HG03159 (cell line): ENCODE measurements at regions not wholly inside any gene's neighbourhood (a gene's known extent, or its start where the extent isn't known, plus 50 kb on each side); places are given as distances from the start of the nearest gene placed in this dataset.

ENCODE experiments used
- ATAC-seq: cut with Tn5 transposase; IDR thresholded peaks from one replicate; pipeline ENCODE4 v1.9.1; 2021; ENCODE audit warnings: mild to moderate bottlenecking, moderate library complexity; ENCODE audit not compliant: unreplicated experiment

DNA sequence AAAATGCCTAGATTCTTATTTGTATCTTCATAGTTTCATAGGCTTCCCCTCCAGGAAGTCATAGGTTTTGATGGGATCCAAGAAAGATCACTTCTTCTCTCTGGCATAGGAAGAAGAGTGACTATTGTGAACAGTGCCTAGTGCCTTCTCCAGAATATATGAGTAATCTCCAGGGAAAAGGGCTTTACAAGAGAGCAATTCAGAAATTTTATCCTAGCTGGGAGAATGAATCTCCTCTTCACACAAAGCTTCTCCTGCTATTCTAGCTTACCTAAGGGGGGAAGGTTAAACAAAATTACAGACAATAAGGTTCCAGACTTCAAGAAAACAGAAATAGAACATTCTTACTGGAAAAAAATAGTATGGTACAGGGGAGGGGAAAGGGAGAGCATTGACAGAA, 1193.3 kb upstream of the CDH6 start:
- ATAC-seq, result no peak

DNA sequence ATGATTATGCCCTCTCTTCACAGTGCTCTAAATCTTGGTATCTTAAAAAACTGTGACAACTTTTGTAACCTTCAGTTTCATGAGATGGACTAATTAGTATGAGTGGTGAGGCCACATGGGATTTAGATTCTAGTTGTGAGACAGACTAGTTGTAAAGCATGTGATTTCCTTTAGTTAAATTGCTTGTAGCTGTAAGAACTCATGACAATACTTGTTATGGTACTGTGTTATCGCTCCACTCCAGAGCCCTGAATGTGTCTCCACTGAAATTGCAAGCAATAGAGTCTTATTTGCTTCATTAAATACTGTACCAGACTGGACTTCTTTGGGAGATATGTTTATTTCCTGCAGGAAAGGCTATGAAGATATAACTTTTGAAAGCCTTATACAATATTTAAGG, 1198.3 kb upstream of the CDH6 start:
- ATAC-seq, result no peak

DNA sequence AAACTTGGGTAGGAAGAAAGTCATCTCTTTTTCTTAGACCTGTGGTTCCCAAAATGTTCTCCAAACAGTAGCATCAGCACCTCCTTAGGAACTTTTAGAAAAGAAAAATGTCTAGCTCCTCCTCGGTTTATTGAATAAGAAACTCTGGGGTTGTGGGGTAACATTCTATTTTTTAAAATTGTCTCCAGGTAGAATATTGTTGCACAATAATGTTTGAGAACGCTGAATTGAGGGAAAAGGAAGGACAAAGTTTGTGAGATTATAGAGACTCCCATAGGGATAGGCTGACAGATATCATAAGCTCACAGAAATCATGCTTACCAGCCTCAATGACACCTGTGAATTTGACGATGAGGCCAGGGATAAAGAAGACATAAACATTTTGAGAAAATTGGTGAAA, 1199.0 kb upstream of the CDH6 start:
- no peak for ATAC-seq

DNA sequence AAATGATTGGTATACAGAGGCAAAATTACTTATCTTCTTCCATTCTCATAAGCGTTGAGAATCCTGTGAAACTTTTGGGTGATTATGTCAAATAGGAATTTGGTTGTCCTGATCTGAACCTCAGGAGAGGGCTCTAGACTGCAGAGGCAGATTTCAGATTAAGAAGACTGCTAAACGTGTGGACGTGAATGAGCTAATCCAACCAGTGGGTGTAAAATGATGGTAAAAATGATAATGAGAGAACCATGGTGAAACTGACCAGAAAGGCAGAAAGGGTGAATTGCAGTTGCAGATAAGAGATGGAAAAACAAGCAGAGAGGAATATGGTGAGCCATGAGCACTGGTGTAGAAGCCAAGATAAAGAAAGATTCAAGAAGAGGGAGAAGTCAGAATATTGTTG, 1200.2 kb upstream of the CDH6 start:
- ATAC-seq, result no peak

DNA sequence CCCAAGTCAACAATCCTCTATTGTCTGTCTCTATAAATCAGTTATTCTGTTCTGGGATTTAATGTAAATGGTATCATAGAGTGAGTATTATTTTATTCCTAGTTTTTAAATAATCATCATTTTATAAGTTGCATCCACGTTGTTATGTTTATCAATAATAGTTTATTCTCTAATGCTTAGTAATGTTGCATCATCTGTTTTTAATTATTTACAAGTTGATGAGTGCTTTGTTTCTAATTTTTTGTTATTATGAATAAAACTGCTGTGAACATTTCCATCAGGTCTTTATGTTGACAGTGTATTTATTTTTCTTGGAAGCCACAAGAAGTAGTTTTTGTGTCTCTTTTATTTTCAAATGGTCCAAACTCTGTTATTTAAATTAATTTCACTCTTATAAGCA, 1201.2 kb upstream of the CDH6 start:
- no peak for ATAC-seq

DNA sequence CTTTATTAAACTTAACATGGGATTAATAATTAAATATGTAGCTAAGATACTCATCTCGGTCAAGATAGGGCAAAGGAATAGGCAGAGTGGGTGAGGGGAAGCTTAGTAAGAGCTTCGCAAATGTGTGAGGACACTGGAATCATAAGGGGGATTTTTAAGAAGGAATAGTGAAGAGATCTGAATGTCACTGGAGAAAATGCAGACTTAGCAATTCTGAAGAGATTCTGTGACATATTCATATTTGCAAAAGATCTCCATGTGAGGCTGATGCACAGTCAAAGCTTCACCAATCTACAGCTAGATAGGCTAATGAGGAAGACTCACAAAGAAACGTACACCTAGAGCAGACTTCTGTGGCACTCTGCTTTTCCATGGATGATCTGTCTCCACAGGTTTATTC, 1202.8 kb upstream of the CDH6 start:
- ATAC-seq, result no peak

DNA sequence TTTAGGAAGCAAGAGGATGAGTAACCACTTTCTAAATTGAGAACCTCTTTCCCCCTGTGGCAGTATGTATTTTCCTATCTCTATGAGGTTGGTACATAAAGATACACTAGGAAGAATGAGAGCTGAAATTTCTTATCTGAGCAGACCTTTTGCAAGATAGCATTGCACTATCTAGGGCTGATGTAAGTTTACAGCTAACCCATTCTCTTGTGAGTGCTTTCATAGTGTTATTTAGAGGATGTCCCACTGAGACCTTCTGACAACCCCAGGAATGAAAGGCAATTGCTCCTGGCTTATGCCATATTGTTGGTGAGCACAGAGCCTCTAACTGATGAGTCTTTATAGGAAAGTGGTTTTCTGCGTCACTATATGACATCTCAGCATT, 1209.3 kb upstream of the CDH6 start:
- ATAC-seq, result no peak

DNA sequence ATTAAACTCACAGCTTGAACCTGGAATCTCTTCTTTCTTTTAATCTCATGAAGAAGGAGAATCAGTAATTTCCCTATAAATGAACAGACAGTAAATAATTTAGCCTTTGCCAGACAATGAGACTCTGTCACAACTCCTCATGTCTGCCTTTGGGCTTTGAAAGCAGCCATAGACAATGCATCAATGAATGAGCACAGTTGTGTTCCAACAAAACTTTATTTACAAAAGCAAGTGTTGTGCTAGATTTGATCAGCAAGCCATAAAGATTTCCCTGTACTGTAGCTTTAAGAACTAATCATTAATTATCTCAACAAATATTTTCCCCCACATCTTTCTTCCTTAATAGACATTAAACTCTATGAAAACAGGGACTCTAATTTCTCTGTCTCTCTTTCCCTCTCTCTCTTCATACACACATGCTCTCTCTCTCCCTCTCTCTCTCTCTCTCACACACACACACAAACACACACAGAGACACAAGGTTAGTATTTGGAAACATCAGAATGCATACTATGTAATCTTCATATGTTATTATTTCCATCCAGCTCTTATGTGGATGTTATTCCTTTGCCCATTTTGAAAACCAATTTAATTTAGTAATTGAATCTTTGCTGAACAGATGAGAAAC, 1209.8 kb upstream of the CDH6 start:
- ATAC-seq, result no peak

DNA sequence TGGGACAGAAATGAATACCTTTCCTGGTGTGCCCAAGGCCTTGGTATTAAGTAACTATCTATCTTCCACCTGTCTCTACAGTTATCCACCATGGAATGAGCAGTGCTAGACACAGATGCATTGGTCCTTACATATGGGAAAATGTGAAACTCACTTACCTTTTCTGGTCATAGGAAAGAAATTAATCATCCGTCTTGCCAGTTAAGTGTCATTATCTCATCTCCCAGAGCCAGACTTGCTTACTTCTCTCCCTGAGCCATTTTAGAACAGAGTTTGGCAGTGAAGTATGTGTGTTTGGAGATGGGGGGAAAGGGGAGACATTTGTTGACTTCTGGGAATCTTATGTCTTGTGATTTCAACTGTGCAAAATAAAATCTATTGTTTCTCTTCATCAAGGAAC, 1211.0 kb upstream of the CDH6 start:
- ATAC-seq, result no peak

DNA sequence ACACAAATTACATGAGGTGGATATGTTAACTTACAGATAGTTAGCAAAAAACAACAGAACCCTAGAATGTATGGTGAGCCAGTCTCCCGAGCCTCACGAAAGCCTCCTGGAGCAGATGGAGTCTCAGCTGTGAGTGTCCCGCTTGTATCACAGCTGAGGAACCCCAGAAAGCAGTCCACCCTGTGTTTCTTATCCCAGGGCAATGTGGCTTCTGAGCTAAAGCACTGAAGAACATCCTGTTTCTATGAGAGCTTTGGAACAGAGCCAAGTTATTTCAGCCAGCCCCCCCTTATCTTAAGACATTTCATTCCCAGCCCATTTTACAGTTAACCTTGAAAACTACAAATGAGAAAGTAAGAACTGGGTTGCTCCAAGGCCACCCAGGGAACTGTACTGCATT, 1220.9 kb upstream of the CDH6 start:
- no peak for ATAC-seq

DNA sequence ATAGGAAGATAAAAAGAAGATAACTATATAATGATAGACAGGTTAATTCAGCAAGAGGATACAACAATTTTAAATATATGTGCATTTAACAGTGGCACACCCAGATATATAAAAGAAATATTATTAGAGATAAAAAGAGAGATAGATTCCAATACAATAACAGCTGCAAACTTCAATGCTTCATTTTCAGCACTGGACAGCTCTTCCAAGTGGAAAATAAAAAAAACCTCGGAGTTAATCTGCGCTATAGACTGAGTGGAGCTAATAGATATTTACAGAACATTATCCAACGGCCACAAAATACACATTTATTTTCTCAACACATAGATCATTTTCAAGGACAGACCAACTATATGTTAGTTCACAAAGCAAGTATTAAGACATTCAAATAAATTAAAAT, 1229.5 kb upstream of the CDH6 start:
- no peak for ATAC-seq

DNA sequence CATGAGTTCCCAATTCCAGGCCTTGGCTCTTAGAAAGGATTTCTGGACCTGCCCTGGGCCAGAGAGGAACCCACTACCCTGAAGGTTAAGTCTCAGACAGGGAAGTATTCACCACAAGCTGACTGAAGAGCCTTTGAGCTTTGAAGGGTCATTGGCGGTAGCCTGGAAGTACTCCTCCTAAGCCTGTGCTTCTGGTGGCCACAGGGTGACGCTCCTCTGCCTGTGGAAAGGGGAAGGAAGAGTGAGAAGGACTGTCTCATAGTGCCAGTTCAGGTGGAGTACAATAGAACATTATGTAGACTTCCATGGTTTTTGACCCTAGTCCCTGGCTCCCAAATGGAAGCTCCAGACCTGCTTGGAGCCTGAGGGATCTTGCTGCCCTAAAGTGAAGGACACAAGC, 1233.2 kb upstream of the CDH6 start:
- no peak for ATAC-seq

DNA sequence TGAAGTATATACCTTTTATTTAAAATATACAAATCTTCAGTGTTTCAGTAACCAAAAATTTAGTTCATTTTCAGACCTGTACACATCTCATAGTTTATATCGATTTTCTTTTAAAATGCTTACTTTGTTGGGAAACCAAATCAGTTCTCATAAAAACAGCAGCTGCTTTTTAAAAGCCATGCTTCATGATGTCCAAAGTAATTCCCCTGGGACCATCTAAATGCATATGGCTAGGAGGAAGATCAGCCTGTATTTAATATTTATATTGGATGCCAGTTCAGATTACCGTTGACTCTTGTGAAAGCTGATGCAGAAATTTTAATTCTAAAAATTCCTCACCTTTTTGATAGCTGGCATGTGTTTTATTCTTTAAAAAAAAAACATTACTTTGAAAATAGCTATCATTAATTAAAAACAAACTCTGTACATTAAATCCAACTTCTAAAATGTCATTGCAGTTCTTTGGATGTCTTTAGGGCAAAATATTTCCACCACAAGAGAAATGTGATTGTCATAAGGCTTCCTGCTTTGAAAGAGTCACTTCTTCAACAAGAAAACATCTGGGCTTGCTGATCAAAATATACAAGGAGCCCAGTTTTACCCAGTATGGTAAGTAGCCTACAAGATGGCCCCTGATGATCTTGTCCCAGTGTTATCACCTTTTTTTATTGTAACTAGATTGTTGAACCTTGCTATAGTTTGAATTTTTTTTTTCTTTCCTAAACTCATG, 1242.9 kb upstream of the CDH6 start:
- no peak for ATAC-seq

DNA sequence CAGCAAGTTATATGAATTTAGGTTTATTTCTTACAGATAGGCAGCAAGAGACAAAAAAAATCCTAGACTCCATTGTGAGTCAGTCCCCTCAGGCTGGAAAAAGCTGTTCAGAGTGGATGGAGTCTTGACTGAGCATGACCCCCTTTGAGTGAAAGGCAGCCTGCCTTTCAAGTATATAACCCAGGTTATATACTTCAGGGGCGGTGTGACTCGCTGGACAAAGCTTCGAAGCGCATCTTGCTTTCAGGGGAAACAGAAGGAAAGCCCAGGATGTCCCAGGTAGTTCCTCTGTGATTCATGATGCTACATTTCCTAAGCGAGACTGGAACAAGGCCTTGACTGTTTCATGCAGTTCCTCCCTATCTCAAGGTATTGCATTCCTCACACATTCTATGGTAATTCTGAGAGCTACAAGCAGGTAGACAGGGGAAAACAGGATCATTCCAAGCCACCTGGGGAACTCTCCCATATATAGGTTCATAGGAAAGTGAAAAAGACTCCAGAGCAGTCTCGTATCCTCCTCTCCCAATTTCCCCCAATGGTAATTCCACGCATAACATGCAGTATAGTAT, 1244.1 kb upstream of the CDH6 start:
- ATAC-seq, result no peak

DNA sequence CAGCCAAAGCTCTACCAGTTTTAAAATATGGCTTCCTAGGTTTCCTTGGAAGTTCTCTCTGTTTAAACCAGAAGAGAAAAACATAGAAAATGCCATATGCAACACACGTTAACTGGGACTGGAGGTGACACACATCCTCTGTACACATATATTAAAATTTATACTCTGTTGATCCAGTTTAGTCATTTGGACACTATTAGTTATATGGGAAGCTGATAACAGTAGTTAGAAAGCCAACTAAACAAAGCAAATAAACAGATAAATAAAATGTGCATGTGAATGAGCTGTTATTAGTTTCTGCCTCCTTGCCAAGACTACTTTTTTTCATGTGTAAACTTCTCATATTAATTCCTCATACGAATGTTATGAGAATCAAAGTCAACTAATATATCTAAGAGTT, 1249.2 kb upstream of the CDH6 start:
- no peak for ATAC-seq

DNA sequence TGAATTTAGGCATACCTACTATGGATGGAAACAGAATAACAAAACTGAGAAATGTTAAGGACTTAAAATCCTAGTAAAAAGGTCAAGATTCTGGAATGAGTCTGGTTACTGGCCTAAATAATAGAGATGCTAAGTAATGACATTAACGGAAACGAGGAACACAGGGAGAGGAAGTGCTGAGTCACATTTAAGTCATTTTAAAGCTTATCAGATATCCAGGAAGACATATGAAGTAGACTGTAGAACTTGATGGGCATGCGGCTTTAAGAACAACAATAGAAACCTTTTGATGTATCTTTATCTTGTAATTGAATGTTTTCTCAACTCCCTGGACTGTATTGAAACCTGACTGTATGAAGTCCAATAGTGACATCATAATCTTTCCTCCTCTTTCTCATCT, 1251.4 kb upstream of the CDH6 start:
- ATAC-seq, result no peak

DNA sequence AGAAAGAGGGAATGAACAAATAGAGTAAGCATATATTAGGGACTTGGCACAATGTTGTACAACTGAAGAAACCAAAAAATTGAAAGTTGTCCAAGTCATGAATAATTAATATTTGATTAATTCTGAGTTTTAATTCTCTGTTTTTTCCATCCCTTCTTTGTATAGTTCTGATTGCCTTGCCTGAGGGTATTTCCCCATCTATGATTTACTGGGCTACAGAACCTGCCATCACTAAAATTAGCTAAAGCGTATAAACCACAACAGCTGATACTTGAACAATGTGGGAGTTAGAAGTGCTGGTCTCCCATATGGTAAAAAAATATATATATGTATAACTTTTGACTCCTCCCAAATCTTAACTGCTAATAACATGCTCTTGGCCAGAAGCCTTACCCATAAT, 1253.5 kb upstream of the CDH6 start:
- no peak for ATAC-seq

DNA sequence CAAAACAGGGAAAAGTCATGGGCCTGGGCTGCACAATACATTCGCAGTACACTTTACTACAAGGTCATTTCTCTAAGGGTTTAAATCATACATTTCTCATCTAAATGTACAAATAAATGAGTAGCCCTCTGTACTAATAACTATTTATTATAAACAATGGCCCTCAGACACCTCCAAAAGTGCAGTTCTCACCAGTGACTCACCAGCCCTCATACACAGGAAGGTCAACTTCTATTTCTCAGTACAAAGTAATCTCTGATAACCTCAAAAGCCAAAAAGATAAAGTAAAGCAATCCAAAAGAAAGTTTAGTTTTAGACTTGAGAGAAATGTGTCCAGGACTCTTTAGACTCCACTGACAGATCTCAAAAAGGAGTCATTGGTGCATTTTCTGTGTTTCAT, 1258.1 kb upstream of the CDH6 start:
- ATAC-seq, result no peak

DNA sequence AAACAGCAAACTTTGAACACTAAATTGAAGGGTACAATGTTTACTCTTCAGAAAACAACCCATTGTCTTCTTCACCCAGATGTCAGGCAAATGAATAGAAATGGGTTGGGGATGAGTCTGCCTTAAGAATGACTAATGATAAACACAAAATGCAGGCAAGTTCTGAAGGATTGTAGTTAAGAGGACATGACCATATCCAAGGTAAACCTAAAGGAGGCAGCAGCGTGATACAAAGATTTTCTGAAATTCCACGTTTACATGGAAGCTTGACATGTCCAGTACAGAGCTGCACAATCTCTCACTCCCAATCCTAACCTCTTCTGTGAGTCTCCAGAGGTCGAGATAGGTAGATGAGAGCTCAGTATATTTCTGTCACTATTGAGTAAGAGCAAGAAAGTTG, 1263.2 kb upstream of the CDH6 start:
- ATAC-seq, result no peak

DNA sequence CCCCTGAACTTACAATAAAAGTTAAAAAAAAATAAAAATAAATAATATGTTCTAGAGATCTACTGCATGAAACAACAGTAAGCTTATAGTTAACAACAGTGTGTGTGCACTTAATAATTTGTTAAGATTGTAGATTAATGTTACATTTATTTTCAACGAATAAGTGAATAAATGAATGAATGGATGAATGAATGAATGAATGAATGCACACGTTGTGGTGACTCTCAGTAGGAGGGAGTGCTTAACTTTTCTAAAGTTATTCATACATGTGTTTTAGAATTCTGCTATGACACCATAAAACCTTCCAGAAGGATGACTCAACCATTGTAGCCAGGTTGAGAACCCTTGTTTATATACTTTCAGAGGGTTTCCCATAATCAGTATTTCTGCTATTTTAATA, 1269.4 kb upstream of the CDH6 start:
- ATAC-seq, result no peak

DNA sequence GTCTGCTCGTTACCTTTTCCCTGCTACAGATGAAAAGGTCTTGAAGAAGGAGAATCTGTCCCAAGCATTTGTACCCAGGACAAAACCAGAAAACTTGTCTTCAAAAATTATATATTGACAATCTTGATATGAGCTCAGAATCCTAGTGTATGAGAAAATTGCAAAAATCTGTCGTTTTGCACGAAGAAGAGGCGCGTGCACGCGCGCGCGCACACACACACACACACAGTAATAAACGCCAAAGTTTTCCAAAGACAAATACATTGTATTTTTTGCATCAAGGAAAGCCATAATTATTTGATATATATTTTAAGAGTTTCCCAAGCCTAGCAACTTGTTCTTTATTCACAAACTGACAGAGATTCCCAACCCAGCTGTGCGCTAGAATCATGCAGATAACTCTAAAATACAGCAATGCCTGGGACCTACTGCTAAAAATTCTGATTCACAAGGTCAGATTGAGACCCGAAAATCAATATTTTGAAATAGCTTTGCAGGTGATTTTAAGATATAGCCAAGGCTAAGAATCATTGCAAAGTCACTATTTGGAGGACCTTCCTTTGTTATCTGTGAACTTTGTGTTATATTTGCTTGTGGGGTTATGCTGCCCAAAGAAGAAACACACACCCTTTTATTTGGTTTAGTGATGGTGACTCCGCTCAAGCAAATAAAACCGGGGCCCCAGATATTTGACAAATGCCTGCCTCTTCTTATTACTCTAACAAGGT, 1287.7 kb upstream of the CDH6 start:
- ATAC-seq, result no peak

DNA sequence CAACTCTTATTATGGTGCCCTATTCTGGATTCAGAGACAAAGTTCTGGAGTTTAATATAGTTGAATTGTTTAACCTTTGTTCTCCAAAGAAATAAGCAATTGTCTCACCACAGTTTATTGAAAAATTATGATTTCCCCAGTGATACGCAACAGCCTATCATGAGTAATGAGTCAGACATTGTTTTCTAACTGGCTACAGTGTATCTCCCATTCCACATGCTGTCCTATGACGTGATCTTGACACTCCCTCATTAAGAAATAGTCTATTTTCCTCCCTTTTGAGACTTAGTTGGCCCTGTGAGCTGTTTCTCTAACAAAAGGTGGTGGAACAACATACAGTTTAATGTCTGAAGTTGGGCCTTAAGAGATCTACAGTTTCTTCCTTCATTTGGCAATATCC, 1290.6 kb upstream of the CDH6 start:
- ATAC-seq, result no peak
